HepG2 (cell line): ENCODE measurements at regions not wholly inside any gene's neighbourhood (a gene's known extent, or its start where the extent isn't known, plus 50 kb on each side); places are given as distances from the start of the nearest gene placed in this dataset.

Experiments
- ATAC-seq: fragments of 200-7000 bp; cut with Tn5 transposase; 3 replicates; pipeline ENCODE4 v1.9.1; 2020; ENCODE audit warnings: mild to moderate bottlenecking, moderate library complexity
- BruUV-seq: library from RNA; stranded (reverse); fragments of 400-500 nt; replicated peaks from 2 replicates; lab custom pipeline; 2021; lab: Mats Ljungman, UMichigan
- CTCF ChIA-PET: fragments of 300-600 bp; formaldehyde crosslinking; extraction: SDS; loops from one replicate; lab custom pipeline; 2021; ENCODE audit warnings: low total read pairs, inconsistent platforms, low intra/inter-chr PET ratio; lab: Yijun Ruan, JAX
- POLR2A ChIA-PET: fragments of 350-600 bp; sonication (Branson Sonifier 250); formaldehyde crosslinking; loops from one replicate; lab custom pipeline; 2020; ENCODE audit warnings: antibody characterized with exemption, inconsistent platforms; lab: Yijun Ruan, JAX
- DNase-seq: peaks from one replicate; pipeline ENCODE4 v3.0.0-alpha.2; 2015; ENCODE audit warnings: low spot score
- FAIRE-seq: peaks from 3 replicates; lab custom pipeline; 2011; peaks lifted over from hg19 to GRCh38; lab: Jason Lieb, UNC
- H2AFZ ChIP-seq: one replicate; pipeline ENCODE4 v1.6.1; 2011; ENCODE audit warnings: low read length, inconsistent platforms
- H3K27ac ChIP-seq: fragments of 300-600 bp; 3 replicates; pipeline ENCODE4 v1.8.0; 2011; ENCODE audit warnings: mixed run types, mild to moderate bottlenecking, mixed read lengths, low read length, inconsistent platforms; ENCODE audit not compliant: insufficient read depth; ENCODE audit errors: extremely low read length
- H3K27me3 ChIP-seq, 2 experiments: fragments of 200-600 bp in 1 of 2; 2 replicates in 1 of 2; 3 replicates in 1 of 2; pipeline versions ENCODE4 v1.6.0 to v1.8.0; 2011; ENCODE audit warnings: low read length in 2 of 2, mild to moderate bottlenecking in 2 of 2, moderate library complexity in 2 of 2, inconsistent platforms in 1 of 2; ENCODE audit not compliant: insufficient read depth in 2 of 2, control insufficient read depth in 1 of 2
- H3K36me3 ChIP-seq, 2 experiments: fragments of 200-600 bp in 1 of 2; replicated peaks in 1 of 2; 2 replicates in 1 of 2; 3 replicates in 1 of 2; pipeline versions ENCODE4 v1.5.1 to v1.8.0; 2011; ENCODE audit warnings: low read length in 2 of 2, inconsistent platforms in 1 of 2; ENCODE audit not compliant: insufficient read depth in 2 of 2, control insufficient read depth in 1 of 2
- H3K4me1 ChIP-seq: 2 replicates; pipeline ENCODE4 v1.5.1; 2012; ENCODE audit warnings: low read length, inconsistent platforms; ENCODE audit not compliant: insufficient read depth
- H3K4me2 ChIP-seq: 2 replicates; pipeline ENCODE4 v1.6.0; 2011; ENCODE audit warnings: low read depth, low read length, inconsistent platforms
- H3K4me3 ChIP-seq, 3 experiments: fragments of 200-600 bp in 1 of 3; sonication (generic), shearing (Covaris generic) in 1 of 3; replicated peaks in 1 of 3; 2 replicates each; pipeline ENCODE4 v1.5.1; 2011 to 2016; ENCODE audit warnings: low read length in 3 of 3, inconsistent platforms in 2 of 3, low read depth in 2 of 3, mild to moderate bottlenecking in 2 of 3, control low read depth in 1 of 3, mixed read lengths in 1 of 3; ENCODE audit not compliant: insufficient read depth in 1 of 3
- H3K79me2 ChIP-seq: one replicate; pipeline ENCODE4 v1.6.1; 2011; ENCODE audit warnings: low read length, inconsistent platforms; ENCODE audit not compliant: insufficient read depth
- H3K9ac ChIP-seq: 2 replicates; pipeline ENCODE4 v1.6.0; 2011; ENCODE audit warnings: mild to moderate bottlenecking, low read depth, low read length, inconsistent platforms; ENCODE audit not compliant: insufficient read depth
- H3K9me3 ChIP-seq: 2 replicates; pipeline ENCODE4 v1.5.1; 2012; ENCODE audit warnings: mild to moderate bottlenecking, low read length
- H4K20me1 ChIP-seq: 2 replicates; pipeline ENCODE4 v1.6.0; 2011; ENCODE audit warnings: inconsistent platforms, mild to moderate bottlenecking, low read length, moderate library complexity; ENCODE audit not compliant: insufficient read depth
- NFKBIZ ChIP-seq: IDR thresholded peaks from 2 replicates; pipeline ENCODE4 v1.6.1; 2018; ENCODE audit warnings: missing genetic modification reagents, missing compliant biosample characterization
- STAT5B ChIP-seq: sonication (generic); formaldehyde crosslinking; IDR thresholded peaks from 2 replicates; pipeline ENCODE4 v1.4.0; 2020; ENCODE audit warnings: missing genetic modification reagents
- TEAD3 ChIP-seq: optimal IDR thresholded peaks from 2 replicates; pipeline ENCODE3; 2016; ENCODE audit warnings: borderline replicate concordance
- TP53 ChIP-seq: sonication (generic); formaldehyde crosslinking; conservative IDR thresholded peaks from 2 replicates; pipeline ENCODE4 v1.4.0; 2020; ENCODE audit warnings: missing genetic modification reagents
- ZNF383 ChIP-seq: sonication (generic); formaldehyde crosslinking; IDR thresholded peaks from 2 replicates; pipeline ENCODE4 v1.4.0; 2020; ENCODE audit warnings: missing genetic modification reagents, mild to moderate bottlenecking, borderline replicate concordance
- ZNF567 ChIP-seq: sonication (generic); formaldehyde crosslinking; IDR thresholded peaks from 2 replicates; pipeline ENCODE4 v1.8.1; 2023; ENCODE audit warnings: mild to moderate bottlenecking, missing genetic modification reagents, borderline replicate concordance
- ZNF749 ChIP-seq: sonication (generic); formaldehyde crosslinking; IDR thresholded peaks from 2 replicates; pipeline ENCODE4 v1.8.0; 2022; ENCODE audit warnings: mild to moderate bottlenecking, missing genetic modification reagents, moderate library complexity, borderline replicate concordance
- WGBS: methylation state at CpG from one replicate; pipeline ENCODE4 v1.1.6; 2017; ENCODE audit warnings: low lambda C conversion rate; 5-methylcytosine and 5-hydroxymethylcytosine counted together
- in situ Hi-C: cut with HindIII; loops from 2 replicates; pipeline ENCODE4 v1.10.0; 2017; ENCODE audit warnings: low pct_unique_long_range_greater_than_20kb; ENCODE audit not compliant: extremely low pct_ligation_motif_present
- intact Hi-C: fragments of 100-400 bp; cut with micrococcal nuclease; formaldehyde crosslinking; loops from one replicate; pipeline ENCODE4 v1.10.0; 2022; ENCODE audit not compliant: unreplicated experiment
- TF ChIP-seq, protein P1 (sequence below): sonication (generic); formaldehyde crosslinking; IDR thresholded peaks from 2 replicates; pipeline ENCODE4 v1.5.1; 2020; ENCODE audit warnings: missing genetic modification reagents, mild to moderate bottlenecking, borderline replicate concordance
- TF ChIP-seq, protein P2 (sequence below): sonication (generic); formaldehyde crosslinking; IDR thresholded peaks from 2 replicates; pipeline ENCODE4 v1.8.1; 2023; ENCODE audit warnings: mild to moderate bottlenecking, missing genetic modification reagents
- TF ChIP-seq, protein P3 (sequence below): sonication (generic); formaldehyde crosslinking; IDR thresholded peaks from 2 replicates; pipeline ENCODE4 v1.8.0; 2022; ENCODE audit warnings: mild to moderate bottlenecking, missing genetic modification reagents, moderate library complexity

GRCh38 chr10:53115660-53116059 is 343.1 kb upstream of the MBL2 start:
- WGBS: 34% methylated on average over 2 of the region's 2 CpGs
- ChIA-PET POLR2A (no interaction called here), CTCF (no interaction called here)
- Histone ChIP-seq H3K27ac (no peak overlapping the region), H3K4me1 (no peaks in the 10 kb centered on the region), H3K79me2 (no peaks in the 10 kb centered on the region)
- FAIRE-seq: no peak
- TF ChIP-seq, protein P1, sequence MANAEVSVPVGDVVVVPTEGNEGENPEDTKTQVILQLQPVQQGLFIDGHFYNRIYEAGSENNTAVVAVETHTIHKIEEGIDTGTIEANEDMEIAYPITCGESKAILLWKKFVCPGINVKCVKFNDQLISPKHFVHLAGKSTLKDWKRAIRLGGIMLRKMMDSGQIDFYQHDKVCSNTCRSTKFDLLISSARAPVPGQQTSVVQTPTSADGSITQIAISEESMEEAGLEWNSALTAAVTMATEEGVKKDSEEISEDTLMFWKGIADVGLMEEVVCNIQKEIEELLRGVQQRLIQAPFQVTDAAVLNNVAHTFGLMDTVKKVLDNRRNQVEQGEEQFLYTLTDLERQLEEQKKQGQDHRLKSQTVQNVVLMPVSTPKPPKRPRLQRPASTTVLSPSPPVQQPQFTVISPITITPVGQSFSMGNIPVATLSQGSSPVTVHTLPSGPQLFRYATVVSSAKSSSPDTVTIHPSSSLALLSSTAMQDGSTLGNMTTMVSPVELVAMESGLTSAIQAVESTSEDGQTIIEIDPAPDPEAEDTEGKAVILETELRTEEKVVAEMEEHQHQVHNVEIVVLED (CRISPR knock-in tag): no peak
- TF ChIP-seq ZNF749 (CRISPR knock-in tag) (no peak), TEAD3 (CRISPR knock-in tag) (no peak), TP53 (CRISPR knock-in tag) (no peak), ZNF567 (no peak), STAT5B (CRISPR knock-in tag) (no peak), ZNF383 (no peak), NFKBIZ (CRISPR knock-in tag) (no peak)
- TF ChIP-seq, protein P2, sequence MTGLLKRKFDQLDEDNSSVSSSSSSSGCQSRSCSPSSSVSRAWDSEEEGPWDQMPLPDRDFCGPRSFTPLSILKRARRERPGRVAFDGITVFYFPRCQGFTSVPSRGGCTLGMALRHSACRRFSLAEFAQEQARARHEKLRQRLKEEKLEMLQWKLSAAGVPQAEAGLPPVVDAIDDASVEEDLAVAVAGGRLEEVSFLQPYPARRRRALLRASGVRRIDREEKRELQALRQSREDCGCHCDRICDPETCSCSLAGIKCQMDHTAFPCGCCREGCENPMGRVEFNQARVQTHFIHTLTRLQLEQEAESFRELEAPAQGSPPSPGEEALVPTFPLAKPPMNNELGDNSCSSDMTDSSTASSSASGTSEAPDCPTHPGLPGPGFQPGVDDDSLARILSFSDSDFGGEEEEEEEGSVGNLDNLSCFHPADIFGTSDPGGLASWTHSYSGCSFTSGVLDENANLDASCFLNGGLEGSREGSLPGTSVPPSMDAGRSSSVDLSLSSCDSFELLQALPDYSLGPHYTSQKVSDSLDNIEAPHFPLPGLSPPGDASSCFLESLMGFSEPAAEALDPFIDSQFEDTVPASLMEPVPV: no peak
- TF ChIP-seq, protein P3, sequence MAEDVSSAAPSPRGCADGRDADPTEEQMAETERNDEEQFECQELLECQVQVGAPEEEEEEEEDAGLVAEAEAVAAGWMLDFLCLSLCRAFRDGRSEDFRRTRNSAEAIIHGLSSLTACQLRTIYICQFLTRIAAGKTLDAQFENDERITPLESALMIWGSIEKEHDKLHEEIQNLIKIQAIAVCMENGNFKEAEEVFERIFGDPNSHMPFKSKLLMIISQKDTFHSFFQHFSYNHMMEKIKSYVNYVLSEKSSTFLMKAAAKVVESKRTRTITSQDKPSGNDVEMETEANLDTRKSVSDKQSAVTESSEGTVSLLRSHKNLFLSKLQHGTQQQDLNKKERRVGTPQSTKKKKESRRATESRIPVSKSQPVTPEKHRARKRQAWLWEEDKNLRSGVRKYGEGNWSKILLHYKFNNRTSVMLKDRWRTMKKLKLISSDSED (CRISPR knock-in tag): no peak
- TF ChIP-seq, all 625 proteins: peak for 0
- H3K9me3 ChIP-seq: no peaks in the 10 kb centered on the region
- DNase-seq (no peak), ATAC-seq (no peak)
- H3K36me3 ChIP-seq: no peaks in the 10 kb centered on the region
- H2AFZ ChIP-seq: no peak overlapping the region
- H3K9ac ChIP-seq: no peak overlapping the region
- intact Hi-C loops (no loop called here), in situ Hi-C loops (no loop called here)
- H3K4me3 ChIP-seq: no peak overlapping the region
- H3K4me2 ChIP-seq: no peak overlapping the region
- no TSS peak for BruUV-seq
- no peaks in the 10 kb centered on the region for H3K27me3 ChIP-seq
- H4K20me1 ChIP-seq: no peaks in the 10 kb centered on the region
